Activated T-helper 1 cell treated with anti-CD3 and anti-CD28 coated beads, Interleukin-12 subunit alpha, Interleukin-12 subunit beta, Interleukin-2, Interleukin-4 antibody, amounts not matched to agents 30 ng/mL and 10 ng/mL and 1 ng/mL, durations not matched to agents 14 hours and 24 hours and 36 hours (primary cell): ENCODE measurements at regions not wholly inside any gene's neighbourhood (a gene's known extent, or its start where the extent isn't known, plus 50 kb on each side); places are given as distances from the start of the nearest gene placed in this dataset.

Experiments used
- DNase-seq: peaks from one replicate; pipeline ENCODE4 v3.0.0; 2021; ENCODE audit warnings: low spot score
- H3K27ac Mint-ChIP-seq: one replicate; pipeline ENCODE4 v1.8.0; 2021; ENCODE audit warnings: mild to moderate bottlenecking, mixed read lengths
- H3K27me3 Mint-ChIP-seq: one replicate; pipeline ENCODE4 v1.8.0; 2022; ENCODE audit warnings: mild to moderate bottlenecking, moderate library complexity, mixed read lengths; ENCODE audit not compliant: insufficient read depth
- H3K36me3 Mint-ChIP-seq: one replicate; pipeline ENCODE4 v1.8.0; 2021; ENCODE audit warnings: low read depth, mixed read lengths
- H3K4me1 Mint-ChIP-seq: one replicate; pipeline ENCODE4 v1.8.0; 2021; ENCODE audit warnings: low read depth, mixed read lengths
- H3K4me3 Mint-ChIP-seq: one replicate; pipeline ENCODE4 v1.8.0; 2021; ENCODE audit warnings: mild to moderate bottlenecking, moderate library complexity, mixed read lengths
- H3K9me3 Mint-ChIP-seq: one replicate; pipeline ENCODE4 v1.8.0; 2021; ENCODE audit warnings: mixed read lengths
- intact Hi-C: fragments of 100-400 bp; cut with micrococcal nuclease; formaldehyde crosslinking; loops from one replicate; pipeline ENCODE4 v1.15.1; 2024

DNA sequence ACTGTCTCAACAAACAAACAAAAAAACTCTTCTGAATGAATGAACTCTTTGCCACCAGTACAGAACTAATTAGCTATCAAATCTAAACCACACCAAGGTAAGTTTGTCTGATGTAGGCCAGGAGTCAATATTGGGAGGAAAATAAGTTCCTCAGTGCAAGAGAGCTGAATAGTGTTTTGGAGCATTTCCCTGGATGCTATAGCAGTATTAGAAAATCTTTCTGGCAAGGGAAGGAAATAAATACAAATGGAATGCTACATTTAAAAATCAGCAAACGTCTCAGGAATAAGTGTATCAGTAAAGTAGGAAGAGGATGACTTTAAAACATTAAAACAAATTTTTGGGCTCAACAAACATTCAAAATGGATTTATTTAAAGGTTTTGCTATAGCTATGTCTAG is 81.3 kb upstream of the TMTC4 start:
- Mint-ChIP-seq H3K27me3 (peaks cover 5% of the 10 kb centered on the region), H3K36me3 (no peaks in the 10 kb centered on the region), H3K9me3 (no peaks in the 10 kb centered on the region), H3K4me1 (no peaks in the 10 kb centered on the region), H3K4me3 (no peak overlapping the region), H3K27ac (no peak overlapping the region)
- intact Hi-C loops, result no loop called here
- no peak for DNase-seq

GRCh38 chr13:100754459-100754858 is 79.9 kb upstream of the TMTC4 start:
- Mint-ChIP-seq H3K9me3 (no peaks in the 10 kb centered on the region), H3K36me3 (no peaks in the 10 kb centered on the region), H3K27me3 (peaks cover 5% of the 10 kb centered on the region), H3K4me3 (no peak overlapping the region), H3K4me1 (no peaks in the 10 kb centered on the region), H3K27ac (no peak overlapping the region)
- intact Hi-C loops, result no loop called here
- no peak for DNase-seq

GRCh38 chr13:100753376-100753775 is 78.8 kb upstream of the TMTC4 start:
- DNase-seq, result no peak
- H3K36me3 Mint-ChIP-seq, result no peaks in the 10 kb centered on the region
- H3K27ac Mint-ChIP-seq, result no peak overlapping the region
- no peak overlapping the region for H3K4me3 Mint-ChIP-seq
- peaks cover 5% of the 10 kb centered on the region for H3K27me3 Mint-ChIP-seq
- no peaks in the 10 kb centered on the region for H3K9me3 Mint-ChIP-seq
- no peaks in the 10 kb centered on the region for H3K4me1 Mint-ChIP-seq
- intact Hi-C loops, result no loop called here

- intact Hi-C loops, result no loop called here
- DNase-seq, result no peak
- Mint-ChIP-seq H3K4me3 (no peak overlapping the region), H3K27ac (no peak overlapping the region), H3K4me1 (no peaks in the 10 kb centered on the region), H3K27me3 (peaks cover 1% of the 10 kb centered on the region), H3K36me3 (no peaks in the 10 kb centered on the region), H3K9me3 (no peaks in the 10 kb centered on the region)
Measured at GRCh38 chr13:100751826-100752225, 77.2 kb upstream of the TMTC4 start.

DNA sequence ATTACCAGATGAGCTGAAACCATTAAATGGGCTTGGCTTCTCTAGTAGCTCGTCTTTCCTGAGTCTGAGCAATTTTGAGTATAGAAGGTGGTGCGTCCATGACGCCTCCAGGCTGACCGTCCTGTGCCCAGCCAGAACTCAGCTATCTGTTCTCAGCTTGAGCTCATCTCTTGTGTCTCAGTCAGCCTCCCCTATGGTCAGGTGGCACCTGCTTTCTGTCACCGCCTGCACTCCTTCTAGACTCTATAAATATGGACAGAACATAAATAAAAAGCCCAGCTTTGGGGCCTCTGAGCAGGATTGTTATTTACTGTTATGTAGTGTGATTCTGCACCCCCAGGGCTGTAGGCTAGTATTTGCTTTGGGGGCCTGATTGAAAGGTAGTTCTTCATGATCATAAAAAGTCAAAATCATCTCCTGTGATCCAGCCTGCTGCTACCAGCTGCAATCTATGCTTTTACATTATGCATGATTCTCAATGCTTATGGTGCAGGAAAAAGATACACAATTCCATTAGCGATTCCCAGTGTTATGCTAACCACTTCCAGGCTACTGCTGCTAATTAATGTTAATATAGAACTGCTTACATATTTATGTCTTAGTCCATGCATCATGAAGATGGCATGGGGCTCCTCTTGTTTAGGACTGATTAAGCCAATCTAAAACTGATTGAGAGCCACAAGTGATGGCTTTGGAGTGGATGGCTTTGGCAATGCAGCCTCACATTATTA is 72.5 kb upstream of the TMTC4 start:
- intact Hi-C loops, result no loop called here
- Mint-ChIP-seq H3K36me3 (no peaks in the 10 kb centered on the region), H3K27me3 (peaks cover 1% of the 10 kb centered on the region), H3K4me1 (no peaks in the 10 kb centered on the region), H3K9me3 (no peaks in the 10 kb centered on the region), H3K4me3 (no peak overlapping the region), H3K27ac (no peak overlapping the region)
- DNase-seq, result no peak

GRCh38 chr13:100738176-100738855 is 63.7 kb upstream of the TMTC4 start:
- H3K27ac Mint-ChIP-seq, result no peak overlapping the region
- peaks cover 7% of the 10 kb centered on the region for H3K9me3 Mint-ChIP-seq
- no peaks in the 10 kb centered on the region for H3K27me3 Mint-ChIP-seq
- intact Hi-C loops, result no loop called here
- H3K36me3 Mint-ChIP-seq, result no peaks in the 10 kb centered on the region
- H3K4me1 Mint-ChIP-seq, result no peaks in the 10 kb centered on the region
- no peak overlapping the region for H3K4me3 Mint-ChIP-seq
- DNase-seq, result no peak

- Mint-ChIP-seq H3K36me3 (no peaks in the 10 kb centered on the region), H3K27me3 (peaks cover 6% of the 10 kb centered on the region), H3K9me3 (peaks cover 7% of the 10 kb centered on the region), H3K27ac (no peak overlapping the region), H3K4me3 (no peak overlapping the region), H3K4me1 (no peaks in the 10 kb centered on the region)
- intact Hi-C loops, result no loop called here
- DNase-seq, result no peak
Measured at GRCh38 chr13:100735494-100735893, 60.9 kb upstream of the TMTC4 start.

DNA sequence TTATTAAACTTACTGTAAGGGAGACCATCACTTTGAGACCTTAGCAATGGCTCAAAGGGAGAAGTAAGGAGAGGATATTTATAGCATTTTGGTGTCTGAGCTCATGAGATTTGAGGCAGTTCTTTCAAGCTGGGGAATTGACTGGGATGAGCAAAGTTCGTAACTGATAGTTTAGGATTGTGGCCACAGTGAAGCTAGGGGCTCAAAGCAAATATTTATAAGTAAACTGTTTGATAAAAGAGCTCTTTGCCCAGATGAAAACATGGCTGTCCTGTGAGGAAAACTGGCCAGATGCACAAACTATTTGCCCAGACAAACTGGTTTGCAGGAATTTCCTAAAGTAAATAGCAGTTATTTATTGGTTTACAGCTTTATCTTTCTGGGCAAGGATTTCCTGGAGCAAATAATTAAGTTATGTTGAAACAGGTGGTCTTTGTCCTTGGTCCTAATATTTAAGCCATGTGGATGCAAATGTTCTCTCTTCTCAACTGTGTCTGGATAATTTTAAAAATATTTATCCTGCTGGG is 59.7 kb upstream of the TMTC4 start:
- peaks cover 7% of the 10 kb centered on the region for H3K9me3 Mint-ChIP-seq
- H3K36me3 Mint-ChIP-seq, result no peaks in the 10 kb centered on the region
- no peaks in the 10 kb centered on the region for H3K4me1 Mint-ChIP-seq

GRCh38 chr13:100733261-100733660 is 58.7 kb upstream of the TMTC4 start:
- intact Hi-C loops, result no loop called here
- DNase-seq, result no peak
- peaks cover 6% of the 10 kb centered on the region for H3K27me3 Mint-ChIP-seq
- no peaks in the 10 kb centered on the region for H3K4me1 Mint-ChIP-seq
- no peak overlapping the region for H3K4me3 Mint-ChIP-seq
- no peak overlapping the region for H3K27ac Mint-ChIP-seq
- no peaks in the 10 kb centered on the region for H3K36me3 Mint-ChIP-seq
- H3K9me3 Mint-ChIP-seq, result peaks cover 2% of the 10 kb centered on the region

More for the DNA sequence above, 59.7 kb upstream of the TMTC4 start:
- H3K27me3 Mint-ChIP-seq, result peaks cover 6% of the 10 kb centered on the region
- no peak overlapping the region for H3K27ac Mint-ChIP-seq
- intact Hi-C loops, result no loop called here
- no peak overlapping the region for H3K4me3 Mint-ChIP-seq
- no peak for DNase-seq

DNA sequence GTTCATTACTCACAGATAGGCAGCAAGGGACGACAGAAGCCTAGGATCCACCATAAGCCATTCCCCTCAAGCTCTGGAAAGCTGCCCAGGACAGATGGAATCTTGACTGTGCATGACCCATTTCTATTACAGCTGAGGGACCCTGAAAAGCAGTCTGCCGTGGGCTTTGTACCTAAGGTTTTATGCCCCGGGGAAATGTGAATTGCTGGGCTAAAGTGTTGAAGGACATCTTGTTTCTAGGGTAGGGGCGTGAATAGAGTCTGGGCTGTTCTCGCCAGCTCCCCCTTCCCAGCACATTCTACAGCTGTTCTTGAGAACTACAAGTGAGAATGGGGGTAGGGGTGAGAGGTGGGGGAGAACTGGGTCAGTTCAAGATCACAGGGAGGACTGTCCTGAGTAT is 53.6 kb upstream of the TMTC4 start:
- intact Hi-C loops, result no loop called here
- peaks cover 4% of the 10 kb centered on the region for H3K9me3 Mint-ChIP-seq
- H3K4me1 Mint-ChIP-seq, result no peaks in the 10 kb centered on the region
- no peak for DNase-seq
- H3K4me3 Mint-ChIP-seq, result no peak overlapping the region
- no peak overlapping the region for H3K27ac Mint-ChIP-seq
- peaks cover 12% of the 10 kb centered on the region for H3K27me3 Mint-ChIP-seq
- no peaks in the 10 kb centered on the region for H3K36me3 Mint-ChIP-seq

DNA sequence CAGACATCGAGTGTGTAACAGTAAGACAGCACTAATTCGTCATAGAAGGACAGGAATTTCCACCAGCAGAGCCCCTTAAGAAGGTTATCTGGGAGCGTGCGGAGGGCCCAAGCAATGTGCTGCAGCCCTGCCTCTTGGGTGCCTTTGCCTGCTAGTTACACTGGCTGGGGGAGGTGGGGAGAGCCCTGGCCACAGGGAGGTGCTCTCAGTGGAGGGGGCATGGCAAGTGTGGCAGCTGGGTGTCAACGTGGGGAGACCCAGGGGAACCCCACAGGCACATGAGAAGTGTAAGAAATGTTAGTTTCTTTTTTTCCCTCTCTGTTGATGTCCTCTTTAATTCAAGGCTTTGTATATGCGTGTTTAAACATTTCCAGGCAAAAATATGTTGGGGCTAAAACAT is 50.9 kb upstream of the TMTC4 start:
- H3K4me1 Mint-ChIP-seq, result no peaks in the 10 kb centered on the region
- intact Hi-C loops, result no loop called here
- H3K27me3 Mint-ChIP-seq, result peaks cover 10% of the 10 kb centered on the region
- no peak for DNase-seq
- H3K9me3 Mint-ChIP-seq, result peaks cover 7% of the 10 kb centered on the region
- H3K36me3 Mint-ChIP-seq, result no peaks in the 10 kb centered on the region
- H3K27ac Mint-ChIP-seq, result no peak overlapping the region
- H3K4me3 Mint-ChIP-seq, result no peak overlapping the region

- no peak overlapping the region for H3K27ac Mint-ChIP-seq
- no peak overlapping the region for H3K4me3 Mint-ChIP-seq
- no peaks in the 10 kb centered on the region for H3K4me1 Mint-ChIP-seq
- H3K36me3 Mint-ChIP-seq, result no peaks in the 10 kb centered on the region
- peaks cover 12% of the 10 kb centered on the region for H3K9me3 Mint-ChIP-seq
- DNase-seq, result no peak
- intact Hi-C loops, result no loop called here
- H3K27me3 Mint-ChIP-seq, result peaks cover 10% of the 10 kb centered on the region
Measured at GRCh38 chr13:100724568-100724967, 50.0 kb upstream of the TMTC4 start.
